ENCODE measurements at regions not wholly inside any gene's neighbourhood (a gene's known extent, or its start where the extent isn't known, plus 50 kb on each side); places are given as distances from the start of the nearest gene placed in this dataset.

- no peak for TF ChIP-seq ARNTL (CRISPR knock-in tag; IDR thresholded peaks at IDR 0.05; ENCODE audit: borderline replicate concordance, low read depth)
- TF ChIP-seq OSR1 (CRISPR knock-in tag; IDR thresholded peaks at IDR 0.05), result no peak
- TF ChIP-seq POU6F1 (CRISPR knock-in tag; IDR thresholded peaks at IDR 0.05; ENCODE audit: borderline replicate concordance, low read depth), result no peak
- TF ChIP-seq CSDC2 (CRISPR knock-in tag; IDR thresholded peaks at IDR 0.05), result no peak
- TF ChIP-seq ZFP3 (CRISPR knock-in tag; IDR thresholded peaks at IDR 0.05), result no peak
- TF ChIP-seq PATZ1 (CRISPR knock-in tag; IDR thresholded peaks at IDR 0.05; ENCODE audit: borderline replicate concordance), result no peak
- TF ChIP-seq ESRRG (CRISPR knock-in tag; IDR thresholded peaks at IDR 0.05), result no peak
Observed at GRCh38 chr2:145374165-145374564, 854.2 kb upstream of the ZEB2 start.
